Glutamatergic neuron (in vitro differentiated cells): ENCODE measurements at regions not wholly inside any gene's neighbourhood (a gene's known extent, or its start where the extent isn't known, plus 50 kb on each side); places are given as distances from the start of the nearest gene placed in this dataset.
A peak's percentile ranks its signal among the peaks of the same experiment; 100 is the strongest.

Source experiments
- DNase-seq: peaks from one replicate; pipeline ENCODE4 v3.0.0; 2022
- H3K27ac Mint-ChIP-seq: one replicate; pipeline ENCODE4 v1.8.0; 2020; ENCODE audit warnings: mild to moderate bottlenecking, mixed read lengths, inconsistent platforms; ENCODE audit not compliant: unreplicated experiment
- H3K27me3 Mint-ChIP-seq: one replicate; pipeline ENCODE4 v1.8.0; 2020; ENCODE audit warnings: mild to moderate bottlenecking, moderate library complexity, mixed read lengths, inconsistent platforms; ENCODE audit not compliant: unreplicated experiment
- H3K36me3 Mint-ChIP-seq: one replicate; pipeline ENCODE4 v1.8.0; 2020; ENCODE audit warnings: mild to moderate bottlenecking, mixed read lengths, inconsistent platforms; ENCODE audit not compliant: unreplicated experiment
- H3K4me1 Mint-ChIP-seq: one replicate; pipeline ENCODE4 v1.8.0; 2020; ENCODE audit warnings: mild to moderate bottlenecking, low read depth, mixed read lengths, inconsistent platforms; ENCODE audit not compliant: unreplicated experiment
- H3K4me3 Mint-ChIP-seq: one replicate; pipeline ENCODE4 v1.8.0; 2020; ENCODE audit warnings: mild to moderate bottlenecking, mixed read lengths, inconsistent platforms; ENCODE audit not compliant: unreplicated experiment
- H3K9me3 Mint-ChIP-seq: one replicate; pipeline ENCODE4 v1.8.0; 2020; ENCODE audit warnings: mild to moderate bottlenecking, moderate library complexity, mixed read lengths, inconsistent platforms; ENCODE audit not compliant: unreplicated experiment
- CTCF ChIP-seq: fragments of 200-600 bp; sonication (generic); IDR thresholded peaks from one replicate; pipeline ENCODE4 v1.5.0; 2021; ENCODE audit not compliant: partially characterized antibody, unreplicated experiment

GRCh38 chr15:92807971-92808571 lies 92.1 kb upstream of the CHD2 start:
- no peaks in the 10 kb centered on the region for H3K36me3 Mint-ChIP-seq
- H3K27me3 Mint-ChIP-seq = peaks cover 4% of the 10 kb centered on the region
- H3K4me3 Mint-ChIP-seq = peak overlapping the region; percentile 84
- DNase-seq = no peak
- peaks cover 20% of the 10 kb centered on the region for H3K9me3 Mint-ChIP-seq
- H3K4me1 Mint-ChIP-seq = peaks cover 8% of the 10 kb centered on the region
- TF ChIP-seq CTCF = no peak
- H3K27ac Mint-ChIP-seq = peak overlapping the region; percentile 93

GRCh38 chr15:92808598-92809063 lies 91.5 kb upstream of the CHD2 start:
- peaks cover 20% of the 10 kb centered on the region for H3K9me3 Mint-ChIP-seq
- DNase-seq = peak; percentile 47
- no peaks in the 10 kb centered on the region for H3K36me3 Mint-ChIP-seq
- H3K4me1 Mint-ChIP-seq = peaks cover 8% of the 10 kb centered on the region
- no peak for TF ChIP-seq CTCF
- H3K27ac Mint-ChIP-seq = peak overlapping the region; percentile 93
- peaks cover 4% of the 10 kb centered on the region for H3K27me3 Mint-ChIP-seq
- H3K4me3 Mint-ChIP-seq = peak overlapping the region; percentile 88

- Mint-ChIP-seq H3K4me3 (peak overlapping the region; percentile 94), H3K9me3 (peaks cover 20% of the 10 kb centered on the region), H3K27me3 (peaks cover 4% of the 10 kb centered on the region), H3K36me3 (no peaks in the 10 kb centered on the region), H3K4me1 (peaks cover 8% of the 10 kb centered on the region), H3K27ac (peak overlapping the region; percentile 100)
- TF ChIP-seq CTCF = peak; percentile 99
- peak; percentile 99 for DNase-seq
Measured at GRCh38 chr15:92809064-92809879, 90.9 kb upstream of the CHD2 start.

GRCh38 chr15:92809880-92810361 lies 90.2 kb upstream of the CHD2 start:
- peaks cover 5% of the 10 kb centered on the region for H3K27me3 Mint-ChIP-seq
- peak overlapping the region; percentile 94 for H3K4me3 Mint-ChIP-seq
- H3K36me3 Mint-ChIP-seq = no peaks in the 10 kb centered on the region
- peak overlapping the region; percentile 100 for H3K27ac Mint-ChIP-seq
- no peak for TF ChIP-seq CTCF
- H3K9me3 Mint-ChIP-seq = peaks cover 20% of the 10 kb centered on the region
- peaks cover 8% of the 10 kb centered on the region for H3K4me1 Mint-ChIP-seq
- no peak for DNase-seq
